ENCODE measurements at regions not wholly inside any gene's neighbourhood (a gene's known extent, or its start where the extent isn't known, plus 50 kb on each side); places are given as distances from the start of the nearest gene placed in this dataset.

DNA sequence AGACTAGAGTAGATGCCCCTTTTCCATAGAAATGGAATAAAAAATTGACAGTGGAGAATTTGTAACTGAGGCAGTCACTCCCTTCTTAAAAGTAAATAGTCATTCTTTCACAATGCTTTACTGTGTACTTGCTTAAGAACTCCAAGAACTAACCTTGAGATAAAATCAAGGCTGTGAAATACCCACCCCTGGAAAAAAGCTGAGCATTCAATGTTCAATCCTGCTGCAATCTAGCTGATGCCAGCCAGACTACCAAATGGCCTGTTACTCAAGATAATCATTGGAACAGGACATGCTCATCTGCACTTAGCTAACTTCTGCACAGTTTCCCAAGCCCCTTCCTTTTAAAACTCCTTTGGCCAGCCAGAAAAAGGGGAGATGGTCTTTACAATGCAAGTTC is 367.4 kb upstream of the GULP1 start:
- H3K4me3 ChIP-seq (ENCODE audit: control insufficient read depth, low read depth, low read length), result no peak overlapping the region
- no peak for DNase-seq (ENCODE audit: low read depth)
- TF ChIP-seq, protein P1, sequence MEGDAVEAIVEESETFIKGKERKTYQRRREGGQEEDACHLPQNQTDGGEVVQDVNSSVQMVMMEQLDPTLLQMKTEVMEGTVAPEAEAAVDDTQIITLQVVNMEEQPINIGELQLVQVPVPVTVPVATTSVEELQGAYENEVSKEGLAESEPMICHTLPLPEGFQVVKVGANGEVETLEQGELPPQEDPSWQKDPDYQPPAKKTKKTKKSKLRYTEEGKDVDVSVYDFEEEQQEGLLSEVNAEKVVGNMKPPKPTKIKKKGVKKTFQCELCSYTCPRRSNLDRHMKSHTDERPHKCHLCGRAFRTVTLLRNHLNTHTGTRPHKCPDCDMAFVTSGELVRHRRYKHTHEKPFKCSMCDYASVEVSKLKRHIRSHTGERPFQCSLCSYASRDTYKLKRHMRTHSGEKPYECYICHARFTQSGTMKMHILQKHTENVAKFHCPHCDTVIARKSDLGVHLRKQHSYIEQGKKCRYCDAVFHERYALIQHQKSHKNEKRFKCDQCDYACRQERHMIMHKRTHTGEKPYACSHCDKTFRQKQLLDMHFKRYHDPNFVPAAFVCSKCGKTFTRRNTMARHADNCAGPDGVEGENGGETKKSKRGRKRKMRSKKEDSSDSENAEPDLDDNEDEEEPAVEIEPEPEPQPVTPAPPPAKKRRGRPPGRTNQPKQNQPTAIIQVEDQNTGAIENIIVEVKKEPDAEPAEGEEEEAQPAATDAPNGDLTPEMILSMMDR (conservative IDR thresholded peaks at IDR 0.05; ENCODE audit: control insufficient read depth, insufficient read depth, low read depth, low read length), result no peak

GRCh38 chr2:187934236-187934635 is 357.4 kb upstream of the GULP1 start:
- TF ChIP-seq, protein P1 (conservative IDR thresholded peaks at IDR 0.05; ENCODE audit: control insufficient read depth, insufficient read depth, low read depth, low read length), result no peak
- no peak for DNase-seq (ENCODE audit: low read depth)
- no peak overlapping the region for H3K4me3 ChIP-seq (ENCODE audit: control insufficient read depth, low read depth, low read length)

DNA sequence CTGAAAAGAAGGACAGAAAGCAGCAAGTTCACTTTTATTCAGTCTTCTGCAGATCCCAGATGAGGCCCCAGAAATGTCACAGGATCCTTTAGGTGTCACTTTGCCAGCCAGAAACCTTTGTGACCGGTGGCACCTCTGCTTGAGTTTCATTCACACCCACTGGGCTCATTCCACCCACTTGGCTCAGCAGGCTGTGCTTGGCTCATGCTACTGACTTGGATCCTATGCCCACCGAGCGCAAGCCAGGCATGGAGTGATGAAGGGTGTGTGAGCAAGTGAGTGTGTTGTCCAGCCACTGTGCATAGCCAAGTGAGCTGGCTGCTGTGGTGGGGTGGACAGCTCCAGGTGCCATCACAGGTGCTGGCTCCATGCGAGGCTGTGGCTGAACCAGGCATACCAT is 357.0 kb upstream of the GULP1 start:
- TF ChIP-seq, protein P1 (conservative IDR thresholded peaks at IDR 0.05; ENCODE audit: control insufficient read depth, insufficient read depth, low read depth, low read length), result no peak

DNA sequence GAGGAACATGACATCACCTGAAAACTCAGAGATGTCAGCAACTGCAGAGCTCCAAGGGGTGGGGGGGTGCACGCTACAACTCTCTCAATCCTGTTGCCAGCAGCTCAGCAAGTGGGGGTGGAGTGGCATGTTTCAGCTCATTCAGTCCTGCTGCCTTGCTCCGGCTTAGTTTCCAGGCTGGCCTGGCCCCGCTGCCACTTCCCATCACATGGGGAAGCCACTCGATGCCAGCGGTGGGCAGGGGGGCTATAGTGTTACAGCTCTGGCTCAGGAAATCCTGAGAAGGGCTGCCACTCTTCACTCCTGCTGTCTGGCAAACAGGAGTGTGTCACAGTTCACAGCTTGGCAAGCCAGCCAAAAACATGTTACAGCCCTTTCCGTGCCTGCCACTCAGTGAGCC is 356.5 kb upstream of the GULP1 start:
- DNase-seq (ENCODE audit: low read depth), result no peak
- TF ChIP-seq, protein P1 (conservative IDR thresholded peaks at IDR 0.05; ENCODE audit: control insufficient read depth, insufficient read depth, low read depth, low read length), result no peak
- H3K4me3 ChIP-seq (ENCODE audit: control insufficient read depth, low read depth, low read length), result no peak overlapping the region

More for the DNA sequence above, 357.0 kb upstream of the GULP1 start:
- H3K4me3 ChIP-seq (ENCODE audit: control insufficient read depth, low read depth, low read length), result no peak overlapping the region
- DNase-seq (ENCODE audit: low read depth), result no peak

DNA sequence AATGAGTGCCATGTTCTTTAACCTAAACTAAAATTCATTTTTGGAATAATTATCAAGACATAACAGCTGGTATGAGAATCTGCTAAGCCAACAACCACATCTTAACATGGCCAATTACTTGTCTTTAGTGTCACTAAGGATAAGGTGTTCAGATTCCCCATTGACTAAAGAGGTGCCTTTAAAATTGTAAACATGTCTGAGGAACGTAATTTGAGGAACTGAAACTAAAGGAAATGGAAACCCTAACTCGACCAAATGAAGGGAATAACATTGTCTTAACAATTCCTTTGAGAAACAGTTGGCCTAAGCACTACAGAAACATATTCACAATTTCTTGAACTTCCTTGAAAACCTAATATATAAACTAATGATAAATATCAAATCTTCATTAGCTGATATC is 355.4 kb upstream of the GULP1 start:
- H3K4me3 ChIP-seq (ENCODE audit: control insufficient read depth, low read depth, low read length), result no peak overlapping the region
- TF ChIP-seq, protein P1 (conservative IDR thresholded peaks at IDR 0.05; ENCODE audit: control insufficient read depth, insufficient read depth, low read depth, low read length), result no peak
- no peak for DNase-seq (ENCODE audit: low read depth)

DNA sequence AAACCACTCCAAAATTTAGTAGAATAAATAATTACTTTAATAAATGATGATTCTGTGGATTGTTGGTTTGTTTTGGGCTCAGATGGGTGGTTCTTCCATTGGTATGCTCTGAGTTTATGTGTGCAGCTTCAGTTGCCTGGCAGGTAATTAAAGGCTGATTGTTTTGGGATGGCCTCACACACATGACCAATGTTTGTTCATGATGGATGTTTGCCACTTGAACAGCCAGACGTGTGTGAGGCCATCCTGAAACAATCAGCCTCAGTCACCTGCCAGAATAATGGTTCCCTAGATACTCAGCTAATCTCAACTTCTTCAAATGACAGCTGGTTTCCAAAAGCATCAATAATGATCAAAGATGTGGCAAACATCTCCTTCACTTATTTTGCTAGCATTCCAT is 352.5 kb upstream of the GULP1 start:
- no peak for DNase-seq (ENCODE audit: low read depth)
- TF ChIP-seq, protein P1 (conservative IDR thresholded peaks at IDR 0.05; ENCODE audit: control insufficient read depth, insufficient read depth, low read depth, low read length), result no peak
- no peak overlapping the region for H3K4me3 ChIP-seq (ENCODE audit: control insufficient read depth, low read depth, low read length)

DNA sequence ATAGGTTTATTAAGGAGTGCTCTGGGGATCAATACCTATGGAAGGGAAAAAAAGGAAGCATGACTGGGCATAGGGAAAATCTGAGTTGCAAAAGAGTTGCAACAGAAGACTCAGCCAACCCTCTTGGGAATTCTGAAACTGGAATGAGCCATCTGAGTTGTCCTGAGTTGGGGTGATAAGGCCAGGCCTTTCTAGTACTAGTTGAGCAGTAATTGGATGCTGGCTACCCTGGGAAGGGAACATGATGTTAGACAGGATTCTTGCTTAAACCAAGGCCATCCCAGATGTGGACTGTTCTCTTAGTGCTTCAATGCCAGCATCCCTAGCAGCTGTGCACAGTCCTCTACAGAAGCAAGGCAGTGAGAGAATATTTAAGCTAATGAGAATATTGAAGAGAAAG is 348.8 kb upstream of the GULP1 start:
- TF ChIP-seq, protein P1 (conservative IDR thresholded peaks at IDR 0.05; ENCODE audit: control insufficient read depth, insufficient read depth, low read depth, low read length), result no peak
- peak; percentile 92 for DNase-seq (ENCODE audit: low read depth)
- H3K4me3 ChIP-seq (ENCODE audit: control insufficient read depth, low read depth, low read length), result no peak overlapping the region

All from fibroblast of mammary gland (primary cell).